HepG2 (cell line): ENCODE measurements at regions not wholly inside any gene's neighbourhood (a gene's known extent, or its start where the extent isn't known, plus 50 kb on each side); places are given as distances from the start of the nearest gene placed in this dataset.

ENCODE experiments used
- ATAC-seq: fragments of 200-7000 bp; cut with Tn5 transposase; 3 replicates; pipeline ENCODE4 v1.9.1; 2020; ENCODE audit warnings: mild to moderate bottlenecking, moderate library complexity
- BruUV-seq: library from RNA; stranded (reverse); fragments of 400-500 nt; replicated peaks from 2 replicates; lab custom pipeline; 2021; lab: Mats Ljungman, UMichigan
- CTCF ChIA-PET: fragments of 300-600 bp; formaldehyde crosslinking; extraction: SDS; loops from one replicate; lab custom pipeline; 2021; ENCODE audit warnings: low total read pairs, inconsistent platforms, low intra/inter-chr PET ratio; lab: Yijun Ruan, JAX
- POLR2A ChIA-PET: fragments of 350-600 bp; sonication (Branson Sonifier 250); formaldehyde crosslinking; loops from one replicate; lab custom pipeline; 2020; ENCODE audit warnings: antibody characterized with exemption, inconsistent platforms; lab: Yijun Ruan, JAX
- DNase-seq: peaks from one replicate; pipeline ENCODE4 v3.0.0-alpha.2; 2015; ENCODE audit warnings: low spot score
- FAIRE-seq: peaks from 3 replicates; lab custom pipeline; 2011; peaks lifted over from hg19 to GRCh38; lab: Jason Lieb, UNC
- H2AFZ ChIP-seq: one replicate; pipeline ENCODE4 v1.6.1; 2011; ENCODE audit warnings: low read length, inconsistent platforms
- H3K27ac ChIP-seq: fragments of 300-600 bp; 3 replicates; pipeline ENCODE4 v1.8.0; 2011; ENCODE audit warnings: mixed run types, mild to moderate bottlenecking, mixed read lengths, low read length, inconsistent platforms; ENCODE audit not compliant: insufficient read depth; ENCODE audit errors: extremely low read length
- H3K27me3 ChIP-seq, 2 experiments: fragments of 200-600 bp in 1 of 2; 2 replicates in 1 of 2; 3 replicates in 1 of 2; pipeline versions ENCODE4 v1.6.0 to v1.8.0; 2011; ENCODE audit warnings: low read length in 2 of 2, mild to moderate bottlenecking in 2 of 2, moderate library complexity in 2 of 2, inconsistent platforms in 1 of 2; ENCODE audit not compliant: insufficient read depth in 2 of 2, control insufficient read depth in 1 of 2
- H3K36me3 ChIP-seq, 2 experiments: fragments of 200-600 bp in 1 of 2; replicated peaks in 1 of 2; 2 replicates in 1 of 2; 3 replicates in 1 of 2; pipeline versions ENCODE4 v1.5.1 to v1.8.0; 2011; ENCODE audit warnings: low read length in 2 of 2, inconsistent platforms in 1 of 2; ENCODE audit not compliant: insufficient read depth in 2 of 2, control insufficient read depth in 1 of 2
- H3K4me1 ChIP-seq: 2 replicates; pipeline ENCODE4 v1.5.1; 2012; ENCODE audit warnings: low read length, inconsistent platforms; ENCODE audit not compliant: insufficient read depth
- H3K4me2 ChIP-seq: 2 replicates; pipeline ENCODE4 v1.6.0; 2011; ENCODE audit warnings: low read depth, low read length, inconsistent platforms
- H3K4me3 ChIP-seq, 3 experiments: fragments of 200-600 bp in 1 of 3; sonication (generic), shearing (Covaris generic) in 1 of 3; replicated peaks in 1 of 3; 2 replicates each; pipeline ENCODE4 v1.5.1; 2011 to 2016; ENCODE audit warnings: low read length in 3 of 3, inconsistent platforms in 2 of 3, low read depth in 2 of 3, mild to moderate bottlenecking in 2 of 3, control low read depth in 1 of 3, mixed read lengths in 1 of 3; ENCODE audit not compliant: insufficient read depth in 1 of 3
- H3K79me2 ChIP-seq: one replicate; pipeline ENCODE4 v1.6.1; 2011; ENCODE audit warnings: low read length, inconsistent platforms; ENCODE audit not compliant: insufficient read depth
- H3K9ac ChIP-seq: 2 replicates; pipeline ENCODE4 v1.6.0; 2011; ENCODE audit warnings: mild to moderate bottlenecking, low read depth, low read length, inconsistent platforms; ENCODE audit not compliant: insufficient read depth
- H3K9me3 ChIP-seq: 2 replicates; pipeline ENCODE4 v1.5.1; 2012; ENCODE audit warnings: mild to moderate bottlenecking, low read length
- H4K20me1 ChIP-seq: 2 replicates; pipeline ENCODE4 v1.6.0; 2011; ENCODE audit warnings: inconsistent platforms, mild to moderate bottlenecking, low read length, moderate library complexity; ENCODE audit not compliant: insufficient read depth
- BORCS8-MEF2B ChIP-seq: sonication (generic); formaldehyde crosslinking; IDR thresholded peaks from 2 replicates; pipeline ENCODE4 v1.8.0; 2022; ENCODE audit warnings: mild to moderate bottlenecking, missing genetic modification reagents
- NFIB ChIP-seq: sonication (generic); formaldehyde crosslinking; IDR thresholded peaks from 2 replicates; pipeline ENCODE4 v1.9.0; 2021; ENCODE audit warnings: missing genetic modification reagents, mild to moderate bottlenecking, borderline replicate concordance
- SOX5 ChIP-seq: IDR thresholded peaks from 2 replicates; pipeline ENCODE4 v1.6.1; 2016; ENCODE audit warnings: borderline replicate concordance
- ZKSCAN1 ChIP-seq: fragments of 150-350 bp; IDR thresholded peaks from 2 replicates; pipeline ENCODE4 v1.6.1; 2014; ENCODE audit warnings: low read length
- ZNF281 ChIP-seq: sonication (generic); formaldehyde crosslinking; IDR thresholded peaks from 2 replicates; pipeline ENCODE4 v1.4.0; 2020; ENCODE audit warnings: missing genetic modification reagents, borderline replicate concordance
- ZNF282 ChIP-seq: fragments of 450-650 bp; IDR thresholded peaks from 2 replicates; pipeline ENCODE4 v1.6.1; 2018; ENCODE audit not compliant: partially characterized antibody
- ZNF792 ChIP-seq: IDR thresholded peaks from 2 replicates; pipeline ENCODE4 v1.6.1; 2016
- WGBS: methylation state at CpG from one replicate; pipeline ENCODE4 v1.1.6; 2017; ENCODE audit warnings: low lambda C conversion rate; 5-methylcytosine and 5-hydroxymethylcytosine counted together
- in situ Hi-C: cut with HindIII; loops from 2 replicates; pipeline ENCODE4 v1.10.0; 2017; ENCODE audit warnings: low pct_unique_long_range_greater_than_20kb; ENCODE audit not compliant: extremely low pct_ligation_motif_present
- intact Hi-C: fragments of 100-400 bp; cut with micrococcal nuclease; formaldehyde crosslinking; loops from one replicate; pipeline ENCODE4 v1.10.0; 2022; ENCODE audit not compliant: unreplicated experiment

DNA sequence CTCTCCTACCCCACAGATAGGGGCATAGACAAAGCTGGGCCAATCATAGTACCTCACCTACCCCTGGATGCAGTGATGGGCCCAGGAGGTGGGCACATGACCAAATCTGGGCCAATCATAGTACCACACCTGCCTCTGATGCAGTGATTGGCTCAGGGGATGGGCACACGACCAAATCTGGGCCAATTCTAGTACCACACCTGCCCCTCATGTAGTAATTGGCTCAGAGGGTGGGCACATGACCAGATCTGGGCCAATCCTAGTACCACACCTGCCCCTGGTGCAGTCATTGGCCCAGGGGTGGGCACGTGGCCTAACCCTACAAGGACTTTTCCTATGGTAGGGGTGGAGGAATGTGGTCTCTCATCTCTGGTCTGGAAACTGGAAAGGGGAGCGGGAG lies 56.9 kb upstream of the MEF2A start (continued):
- no peak for TF ChIP-seq ZNF281 (CRISPR knock-in tag)
- no peak for TF ChIP-seq ZNF282
- TF ChIP-seq ZKSCAN1: no peak
- TF ChIP-seq SOX5: no peak
- no peak for TF ChIP-seq ZNF792 (CRISPR knock-in tag)

GRCh38 chr15:99509686-99510461 lies 55.9 kb upstream of the MEF2A start:
- Histone ChIP-seq H3K27me3 (peaks cover 2 to 4% of the 10 kb centered on the region in 2 experiments; a peak in 2 of 5 replicates), H4K20me1 (no peaks in the 10 kb centered on the region), H2AFZ (no peak overlapping the region), H3K9me3 (no peaks in the 10 kb centered on the region), H3K36me3 (no peaks in the 10 kb centered on the region), H3K9ac (no peak overlapping the region), H3K4me2 (no peak overlapping the region), H3K27ac (no peak overlapping the region), H3K4me3 (no peak overlapping the region), H3K79me2 (no peaks in the 10 kb centered on the region), H3K4me1 (peaks cover 28% of the 10 kb centered on the region)
- ATAC-seq (no peak), FAIRE-seq (no peak), DNase-seq (no peak)
- POLR2A ChIA-PET: no interaction called here
- intact Hi-C loops (loop anchor here (10.0 kb wide), 1 partner anchor 105 kb away; no protein-coding TSS in a partner anchor), in situ Hi-C loops (no loop called here)
- 92% methylated on average over 7 of the region's 7 CpGs for WGBS
- TF ChIP-seq NFIB (CRISPR knock-in tag): no peak
- TF ChIP-seq BORCS8-MEF2B: no peak
- CTCF ChIA-PET: no interaction called here
- BruUV-seq: no TSS peak
